AG09319 (cell line): ENCODE measurements at regions not wholly inside any gene's neighbourhood (a gene's known extent, or its start where the extent isn't known, plus 50 kb on each side); places are given as distances from the start of the nearest gene placed in this dataset.

Experiments
- DNase-seq: peaks from one replicate; pipeline ENCODE4 v3.0.0-alpha.2; 2010; ENCODE audit warnings: low read depth; ENCODE audit errors: extremely low read depth
- CTCF ChIP-seq: IDR thresholded peaks from 2 replicates; pipeline ENCODE4 v1.5.1; 2011; ENCODE audit warnings: low read depth, mild to moderate bottlenecking, inconsistent platforms, low read length, moderate library complexity

- no peak for DNase-seq
- peak; percentile 67 for TF ChIP-seq CTCF
Measured at GRCh38 chr3:182710557-182711157, 82.6 kb upstream of the ATP11B start.

- DNase-seq: no peak
- no peak for TF ChIP-seq CTCF
Measured at GRCh38 chr3:182711261-182711683, 82.0 kb upstream of the ATP11B start.

GRCh38 chr3:182711853-182712252 is 81.5 kb upstream of the ATP11B start:
- no peak for TF ChIP-seq CTCF
- DNase-seq: no peak

- TF ChIP-seq CTCF: no peak
- DNase-seq: no peak
Measured at GRCh38 chr3:182713111-182713510, 80.2 kb upstream of the ATP11B start.

- TF ChIP-seq CTCF: peak; percentile 56
- DNase-seq: peak; percentile 23
Measured at GRCh38 chr3:182713743-182714517, 79.4 kb upstream of the ATP11B start.

- no peak for DNase-seq
- no peak for TF ChIP-seq CTCF
Measured at GRCh38 chr3:182715006-182715405, 78.3 kb upstream of the ATP11B start.

GRCh38 chr3:182716114-182716688 is 77.1 kb upstream of the ATP11B start:
- no peak for DNase-seq
- TF ChIP-seq CTCF: no peak
